HT1080 (cell line): ENCODE measurements at regions not wholly inside any gene's neighbourhood (a gene's known extent, or its start where the extent isn't known, plus 50 kb on each side); places are given as distances from the start of the nearest gene placed in this dataset.
"Not testable (repeated sequence)": the region's sequence is repeated elsewhere in the genome, so short reads cannot be mapped to it uniquely, and the experiment has no call there.

ENCODE experiments used
- DNase-seq: peaks from one replicate; pipeline ENCODE4 v3.0.0-alpha.2; 2015; ENCODE audit warnings: low read depth

- no peak for DNase-seq
Observed at GRCh38 chr2:67079729-67080128, 317.4 kb upstream of the ETAA1 start.

GRCh38 chr2:67082813-67083212 lies 314.3 kb upstream of the ETAA1 start:
- DNase-seq = no peak

GRCh38 chr2:67083951-67084350 lies 313.2 kb upstream of the ETAA1 start:
- DNase-seq = no peak

GRCh38 chr2:67085146-67085545 lies 312.0 kb upstream of the ETAA1 start:
- DNase-seq = no peak

GRCh38 chr2:67091681-67092080 lies 305.5 kb upstream of the ETAA1 start:
- DNase-seq = no peak

- no peak for DNase-seq
Observed at GRCh38 chr2:67095121-67095520, 302.0 kb upstream of the ETAA1 start.

- DNase-seq = no peak
Observed at GRCh38 chr2:67096886-67097285, 300.2 kb upstream of the ETAA1 start.

- DNase-seq = no peak
Observed at GRCh38 chr2:67103157-67103556, 294.0 kb upstream of the ETAA1 start.

GRCh38 chr2:67108231-67108630 lies 288.9 kb upstream of the ETAA1 start:
- no peak for DNase-seq

- no peak for DNase-seq
Observed at GRCh38 chr2:67124531-67124930, 272.6 kb upstream of the ETAA1 start.

GRCh38 chr2:67130531-67131256 lies 266.4 kb upstream of the ETAA1 start:
- DNase-seq = no peak

GRCh38 chr2:67131257-67131609 lies 265.9 kb upstream of the ETAA1 start:
- no peak for DNase-seq

- DNase-seq = not testable (repeated sequence)
Observed at GRCh38 chr2:67132441-67132940, 264.6 kb upstream of the ETAA1 start.

GRCh38 chr2:67135208-67135607 lies 261.9 kb upstream of the ETAA1 start:
- no peak for DNase-seq

- DNase-seq = no peak
Observed at GRCh38 chr2:67137699-67138098, 259.4 kb upstream of the ETAA1 start.

- no peak for DNase-seq
Observed at GRCh38 chr2:67142071-67142470, 255.1 kb upstream of the ETAA1 start.

- no peak for DNase-seq
Observed at GRCh38 chr2:67142741-67143140, 254.4 kb upstream of the ETAA1 start.

GRCh38 chr2:67145851-67146250 lies 251.3 kb upstream of the ETAA1 start:
- DNase-seq = no peak

GRCh38 chr2:67156796-67157195 lies 240.3 kb upstream of the ETAA1 start:
- DNase-seq = no peak

- no peak for DNase-seq
Observed at GRCh38 chr2:67158718-67159117, 238.4 kb upstream of the ETAA1 start.

- peak; percentile 3 for DNase-seq
Observed at GRCh38 chr2:67159929-67160328, 237.2 kb upstream of the ETAA1 start.

- no peak for DNase-seq
Observed at GRCh38 chr2:67164771-67165522, 232.2 kb upstream of the ETAA1 start.

- DNase-seq = no peak
Observed at GRCh38 chr2:67165523-67165990, 231.6 kb upstream of the ETAA1 start.
